GM23338 (cell line): ENCODE measurements at regions not wholly inside any gene's neighbourhood (a gene's known extent, or its start where the extent isn't known, plus 50 kb on each side); places are given as distances from the start of the nearest gene placed in this dataset.

Source experiments
- ATAC-seq: fragments of 200-7000 bp; cut with Tn5 transposase; 3 replicates; pipeline ENCODE4 v1.9.1; 2020
- DNase-seq: peaks from one replicate; pipeline ENCODE4 v3.0.0-alpha.2; 2015; ENCODE audit warnings: low spot score
- H2AFZ ChIP-seq: fragments of 200-600 bp; sonication (generic); 2 replicates; pipeline ENCODE4 v1.8.0; 2016; ENCODE audit warnings: antibody characterized with exemption, mild to moderate bottlenecking, moderate library complexity
- H3F3A ChIP-seq: fragments of 200-600 bp; sonication (generic); replicated peaks from 2 replicates; pipeline ENCODE4 v1.8.0; 2017; ENCODE audit warnings: antibody characterized with exemption, mixed run types, low read depth
- H3K27ac ChIP-seq: fragments of 200-600 bp; sonication (generic); 2 replicates; pipeline ENCODE4 v1.6.1; 2016; ENCODE audit warnings: low read depth
- H3K27me3 ChIP-seq: fragments of 200-600 bp; sonication (generic); 2 replicates; pipeline ENCODE4 v1.8.0; 2016; ENCODE audit warnings: mild to moderate bottlenecking, mixed run types, moderate library complexity; ENCODE audit not compliant: insufficient read depth
- H3K36me3 ChIP-seq: fragments of 200-600 bp; sonication (generic); 2 replicates; pipeline ENCODE4 v1.8.0; 2016; ENCODE audit warnings: mild to moderate bottlenecking; ENCODE audit not compliant: insufficient read depth
- H3K4me1 ChIP-seq: fragments of 200-600 bp; sonication (generic); 2 replicates; pipeline ENCODE4 v1.8.0; 2016; ENCODE audit warnings: mild to moderate bottlenecking, moderate library complexity; ENCODE audit not compliant: insufficient read depth
- H3K4me2 ChIP-seq: fragments of 200-600 bp; sonication (generic); 2 replicates; pipeline ENCODE4 v1.7.1; 2017; ENCODE audit warnings: mixed run types
- H3K4me3 ChIP-seq: fragments of 200-600 bp; sonication (generic); 2 replicates; pipeline ENCODE4 v1.6.1; 2016; ENCODE audit warnings: mixed run types
- H3K79me2 ChIP-seq: fragments of 200-600 bp; sonication (generic); replicated peaks from 2 replicates; pipeline ENCODE4 v1.8.0; 2017; ENCODE audit warnings: mild to moderate bottlenecking; ENCODE audit not compliant: insufficient read depth
- H3K9me2 ChIP-seq: fragments of 200-600 bp; sonication (generic); 2 replicates; pipeline ENCODE4 v1.8.0; 2017; ENCODE audit not compliant: insufficient read depth
- H4K20me1 ChIP-seq: fragments of 200-600 bp; sonication (generic); replicated peaks from 2 replicates; pipeline ENCODE4 v1.8.0; 2017; ENCODE audit warnings: mild to moderate bottlenecking; ENCODE audit not compliant: insufficient read depth
- H3K27ac Mint-ChIP-seq: 2 replicates; pipeline ENCODE4 v1.8.0; 2020; ENCODE audit warnings: inconsistent platforms, mild to moderate bottlenecking, moderate library complexity, mixed read lengths
- H3K27me3 Mint-ChIP-seq: 3 replicates; pipeline ENCODE4 v1.8.0; 2022; ENCODE audit warnings: low read depth, mild to moderate bottlenecking, moderate library complexity, mixed read lengths, inconsistent platforms; ENCODE audit not compliant: insufficient read depth, poor library complexity
- H3K36me3 Mint-ChIP-seq: 3 replicates; pipeline ENCODE4 v1.8.0; 2021; ENCODE audit warnings: low read depth, mild to moderate bottlenecking, inconsistent platforms, moderate library complexity, mixed read lengths
- H3K4me1 Mint-ChIP-seq: 3 replicates; pipeline ENCODE4 v1.8.0; 2020; ENCODE audit warnings: mild to moderate bottlenecking, inconsistent platforms, mixed read lengths
- H3K4me3 Mint-ChIP-seq: 3 replicates; pipeline ENCODE4 v1.8.0; 2021; ENCODE audit warnings: moderate library complexity, mild to moderate bottlenecking, inconsistent platforms, mixed read lengths
- H3K9me3 Mint-ChIP-seq: 3 replicates; pipeline ENCODE4 v1.8.0; 2020; ENCODE audit warnings: moderate library complexity, mild to moderate bottlenecking, inconsistent platforms, mixed read lengths
- CREB1 ChIP-seq: fragments of 250-450 bp; sonication (Bioruptor Pico); IDR thresholded peaks from 2 replicates; pipeline ENCODE4 v1.5.0; 2020; ENCODE audit warnings: low read depth, mild to moderate bottlenecking, moderate library complexity
- EZH2 ChIP-seq: fragments of 200-600 bp; sonication (generic); IDR thresholded peaks from one replicate; pipeline ENCODE4 v1.8.0; 2017; ENCODE audit warnings: antibody characterized with exemption, mild to moderate bottlenecking, low read depth; ENCODE audit not compliant: unreplicated experiment
- EZH2phosphoT487 ChIP-seq: fragments of 200-600 bp; sonication (generic); IDR thresholded peaks from one replicate; pipeline ENCODE4 v1.8.1; 2018; ENCODE audit warnings: antibody characterized with exemption; ENCODE audit not compliant: unreplicated experiment
- JUNB ChIP-seq: IDR thresholded peaks from one replicate; pipeline ENCODE4 v1.6.1; 2016; ENCODE audit warnings: antibody characterized with exemption; ENCODE audit not compliant: unreplicated experiment
- NANOG ChIP-seq: IDR thresholded peaks from 2 replicates; pipeline ENCODE4 v1.6.1; 2016; ENCODE audit warnings: antibody characterized with exemption, borderline replicate concordance
- POLR2AphosphoS5 ChIP-seq: IDR thresholded peaks from 2 replicates; pipeline ENCODE4 v1.6.1; 2016; ENCODE audit warnings: antibody characterized with exemption, low read depth
- STAT1 ChIP-seq: IDR thresholded peaks from one replicate; pipeline ENCODE4 v1.6.1; 2016; ENCODE audit warnings: antibody characterized with exemption; ENCODE audit not compliant: unreplicated experiment
- ZNF114 ChIP-seq: fragments of 250-450 bp; sonication (Bioruptor Pico); IDR thresholded peaks from 2 replicates; pipeline ENCODE4 v1.5.0; 2020; ENCODE audit warnings: mild to moderate bottlenecking, moderate library complexity
- ZNF331 ChIP-seq: fragments of 250-450 bp; sonication (Bioruptor Pico); IDR thresholded peaks from 2 replicates; pipeline ENCODE4 v1.5.0; 2020; ENCODE audit warnings: low read depth, mild to moderate bottlenecking, moderate library complexity
- TF ChIP-seq, protein P1 (sequence below): IDR thresholded peaks from one replicate; pipeline ENCODE4 v1.6.1; 2018; ENCODE audit warnings: antibody characterized with exemption; ENCODE audit not compliant: unreplicated experiment
- TF ChIP-seq, protein P2 (sequence below): IDR thresholded peaks from 2 replicates; pipeline ENCODE4 v1.6.1; 2016; ENCODE audit warnings: antibody characterized with exemption
- TF ChIP-seq, protein P3 (sequence below): fragments of 250-450 bp; sonication (Bioruptor Pico); IDR thresholded peaks from 2 replicates; pipeline ENCODE4 v1.5.0; 2020; ENCODE audit warnings: mild to moderate bottlenecking, moderate library complexity
- TF ChIP-seq, protein P4 (sequence below), 2 experiments: fragments of 200-600 bp in 1 of 2; sonication (generic) in 1 of 2; conservative IDR thresholded peaks; 2 replicates each; pipeline versions ENCODE4 v1.5.1 to v1.6.1; 2016 to 2017; ENCODE audit warnings: antibody characterized with exemption in 2 of 2, low read depth in 2 of 2, mild to moderate bottlenecking in 2 of 2, moderate library complexity in 1 of 2

DNA sequence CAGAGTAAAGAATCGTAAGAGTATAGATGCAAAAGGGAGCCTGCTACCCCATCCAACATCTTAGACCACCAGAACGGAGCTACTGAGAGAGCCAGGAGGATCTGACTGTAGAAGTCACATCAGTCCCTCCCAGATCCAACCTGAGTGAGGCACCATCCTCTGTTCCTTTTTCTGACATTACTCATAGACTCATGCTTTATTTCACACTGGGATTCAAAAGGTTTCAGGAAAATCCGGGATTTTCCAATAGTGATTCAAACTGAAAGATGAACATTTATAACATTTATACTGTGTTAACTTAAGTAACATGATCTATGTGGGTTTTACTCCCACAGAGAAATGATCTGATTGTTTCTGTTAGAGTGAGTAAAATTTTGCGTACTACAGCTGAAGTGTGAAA lies 868.6 kb upstream of the GJE1 start:
- Histone ChIP-seq H3K36me3 (no peaks in the 10 kb centered on the region), H3K27ac (no peak overlapping the region), H3F3A (no peaks in the 10 kb centered on the region), H3K4me3 (no peak overlapping the region), H3K4me2 (no peak overlapping the region), H3K9me2 (no peaks in the 10 kb centered on the region), H3K4me1 (peaks cover 25% of the 10 kb centered on the region), H3K79me2 (no peaks in the 10 kb centered on the region), H3K27me3 (no peaks in the 10 kb centered on the region), H2AFZ (peak overlapping the region; percentile 8; the same call in 1 of the 2 replicates), H4K20me1 (no peaks in the 10 kb centered on the region)
- ATAC-seq (no peak), DNase-seq (no peak)
- TF ChIP-seq EZH2 (no peak), JUNB (no peak), NANOG (no peak), EZH2phosphoT487 (no peak), POLR2AphosphoS5 (no peak), ZNF114 (CRISPR knock-in tag) (no peak), ZNF331 (CRISPR knock-in tag) (no peak), STAT1 (no peak), CREB1 (CRISPR knock-in tag) (no peak)
- TF ChIP-seq, protein P1, sequence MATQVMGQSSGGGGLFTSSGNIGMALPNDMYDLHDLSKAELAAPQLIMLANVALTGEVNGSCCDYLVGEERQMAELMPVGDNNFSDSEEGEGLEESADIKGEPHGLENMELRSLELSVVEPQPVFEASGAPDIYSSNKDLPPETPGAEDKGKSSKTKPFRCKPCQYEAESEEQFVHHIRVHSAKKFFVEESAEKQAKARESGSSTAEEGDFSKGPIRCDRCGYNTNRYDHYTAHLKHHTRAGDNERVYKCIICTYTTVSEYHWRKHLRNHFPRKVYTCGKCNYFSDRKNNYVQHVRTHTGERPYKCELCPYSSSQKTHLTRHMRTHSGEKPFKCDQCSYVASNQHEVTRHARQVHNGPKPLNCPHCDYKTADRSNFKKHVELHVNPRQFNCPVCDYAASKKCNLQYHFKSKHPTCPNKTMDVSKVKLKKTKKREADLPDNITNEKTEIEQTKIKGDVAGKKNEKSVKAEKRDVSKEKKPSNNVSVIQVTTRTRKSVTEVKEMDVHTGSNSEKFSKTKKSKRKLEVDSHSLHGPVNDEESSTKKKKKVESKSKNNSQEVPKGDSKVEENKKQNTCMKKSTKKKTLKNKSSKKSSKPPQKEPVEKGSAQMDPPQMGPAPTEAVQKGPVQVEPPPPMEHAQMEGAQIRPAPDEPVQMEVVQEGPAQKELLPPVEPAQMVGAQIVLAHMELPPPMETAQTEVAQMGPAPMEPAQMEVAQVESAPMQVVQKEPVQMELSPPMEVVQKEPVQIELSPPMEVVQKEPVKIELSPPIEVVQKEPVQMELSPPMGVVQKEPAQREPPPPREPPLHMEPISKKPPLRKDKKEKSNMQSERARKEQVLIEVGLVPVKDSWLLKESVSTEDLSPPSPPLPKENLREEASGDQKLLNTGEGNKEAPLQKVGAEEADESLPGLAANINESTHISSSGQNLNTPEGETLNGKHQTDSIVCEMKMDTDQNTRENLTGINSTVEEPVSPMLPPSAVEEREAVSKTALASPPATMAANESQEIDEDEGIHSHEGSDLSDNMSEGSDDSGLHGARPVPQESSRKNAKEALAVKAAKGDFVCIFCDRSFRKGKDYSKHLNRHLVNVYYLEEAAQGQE: no peak
- TF ChIP-seq, protein P2, sequence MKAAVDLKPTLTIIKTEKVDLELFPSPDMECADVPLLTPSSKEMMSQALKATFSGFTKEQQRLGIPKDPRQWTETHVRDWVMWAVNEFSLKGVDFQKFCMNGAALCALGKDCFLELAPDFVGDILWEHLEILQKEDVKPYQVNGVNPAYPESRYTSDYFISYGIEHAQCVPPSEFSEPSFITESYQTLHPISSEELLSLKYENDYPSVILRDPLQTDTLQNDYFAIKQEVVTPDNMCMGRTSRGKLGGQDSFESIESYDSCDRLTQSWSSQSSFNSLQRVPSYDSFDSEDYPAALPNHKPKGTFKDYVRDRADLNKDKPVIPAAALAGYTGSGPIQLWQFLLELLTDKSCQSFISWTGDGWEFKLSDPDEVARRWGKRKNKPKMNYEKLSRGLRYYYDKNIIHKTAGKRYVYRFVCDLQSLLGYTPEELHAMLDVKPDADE: no peak
- TF ChIP-seq, protein P3, sequence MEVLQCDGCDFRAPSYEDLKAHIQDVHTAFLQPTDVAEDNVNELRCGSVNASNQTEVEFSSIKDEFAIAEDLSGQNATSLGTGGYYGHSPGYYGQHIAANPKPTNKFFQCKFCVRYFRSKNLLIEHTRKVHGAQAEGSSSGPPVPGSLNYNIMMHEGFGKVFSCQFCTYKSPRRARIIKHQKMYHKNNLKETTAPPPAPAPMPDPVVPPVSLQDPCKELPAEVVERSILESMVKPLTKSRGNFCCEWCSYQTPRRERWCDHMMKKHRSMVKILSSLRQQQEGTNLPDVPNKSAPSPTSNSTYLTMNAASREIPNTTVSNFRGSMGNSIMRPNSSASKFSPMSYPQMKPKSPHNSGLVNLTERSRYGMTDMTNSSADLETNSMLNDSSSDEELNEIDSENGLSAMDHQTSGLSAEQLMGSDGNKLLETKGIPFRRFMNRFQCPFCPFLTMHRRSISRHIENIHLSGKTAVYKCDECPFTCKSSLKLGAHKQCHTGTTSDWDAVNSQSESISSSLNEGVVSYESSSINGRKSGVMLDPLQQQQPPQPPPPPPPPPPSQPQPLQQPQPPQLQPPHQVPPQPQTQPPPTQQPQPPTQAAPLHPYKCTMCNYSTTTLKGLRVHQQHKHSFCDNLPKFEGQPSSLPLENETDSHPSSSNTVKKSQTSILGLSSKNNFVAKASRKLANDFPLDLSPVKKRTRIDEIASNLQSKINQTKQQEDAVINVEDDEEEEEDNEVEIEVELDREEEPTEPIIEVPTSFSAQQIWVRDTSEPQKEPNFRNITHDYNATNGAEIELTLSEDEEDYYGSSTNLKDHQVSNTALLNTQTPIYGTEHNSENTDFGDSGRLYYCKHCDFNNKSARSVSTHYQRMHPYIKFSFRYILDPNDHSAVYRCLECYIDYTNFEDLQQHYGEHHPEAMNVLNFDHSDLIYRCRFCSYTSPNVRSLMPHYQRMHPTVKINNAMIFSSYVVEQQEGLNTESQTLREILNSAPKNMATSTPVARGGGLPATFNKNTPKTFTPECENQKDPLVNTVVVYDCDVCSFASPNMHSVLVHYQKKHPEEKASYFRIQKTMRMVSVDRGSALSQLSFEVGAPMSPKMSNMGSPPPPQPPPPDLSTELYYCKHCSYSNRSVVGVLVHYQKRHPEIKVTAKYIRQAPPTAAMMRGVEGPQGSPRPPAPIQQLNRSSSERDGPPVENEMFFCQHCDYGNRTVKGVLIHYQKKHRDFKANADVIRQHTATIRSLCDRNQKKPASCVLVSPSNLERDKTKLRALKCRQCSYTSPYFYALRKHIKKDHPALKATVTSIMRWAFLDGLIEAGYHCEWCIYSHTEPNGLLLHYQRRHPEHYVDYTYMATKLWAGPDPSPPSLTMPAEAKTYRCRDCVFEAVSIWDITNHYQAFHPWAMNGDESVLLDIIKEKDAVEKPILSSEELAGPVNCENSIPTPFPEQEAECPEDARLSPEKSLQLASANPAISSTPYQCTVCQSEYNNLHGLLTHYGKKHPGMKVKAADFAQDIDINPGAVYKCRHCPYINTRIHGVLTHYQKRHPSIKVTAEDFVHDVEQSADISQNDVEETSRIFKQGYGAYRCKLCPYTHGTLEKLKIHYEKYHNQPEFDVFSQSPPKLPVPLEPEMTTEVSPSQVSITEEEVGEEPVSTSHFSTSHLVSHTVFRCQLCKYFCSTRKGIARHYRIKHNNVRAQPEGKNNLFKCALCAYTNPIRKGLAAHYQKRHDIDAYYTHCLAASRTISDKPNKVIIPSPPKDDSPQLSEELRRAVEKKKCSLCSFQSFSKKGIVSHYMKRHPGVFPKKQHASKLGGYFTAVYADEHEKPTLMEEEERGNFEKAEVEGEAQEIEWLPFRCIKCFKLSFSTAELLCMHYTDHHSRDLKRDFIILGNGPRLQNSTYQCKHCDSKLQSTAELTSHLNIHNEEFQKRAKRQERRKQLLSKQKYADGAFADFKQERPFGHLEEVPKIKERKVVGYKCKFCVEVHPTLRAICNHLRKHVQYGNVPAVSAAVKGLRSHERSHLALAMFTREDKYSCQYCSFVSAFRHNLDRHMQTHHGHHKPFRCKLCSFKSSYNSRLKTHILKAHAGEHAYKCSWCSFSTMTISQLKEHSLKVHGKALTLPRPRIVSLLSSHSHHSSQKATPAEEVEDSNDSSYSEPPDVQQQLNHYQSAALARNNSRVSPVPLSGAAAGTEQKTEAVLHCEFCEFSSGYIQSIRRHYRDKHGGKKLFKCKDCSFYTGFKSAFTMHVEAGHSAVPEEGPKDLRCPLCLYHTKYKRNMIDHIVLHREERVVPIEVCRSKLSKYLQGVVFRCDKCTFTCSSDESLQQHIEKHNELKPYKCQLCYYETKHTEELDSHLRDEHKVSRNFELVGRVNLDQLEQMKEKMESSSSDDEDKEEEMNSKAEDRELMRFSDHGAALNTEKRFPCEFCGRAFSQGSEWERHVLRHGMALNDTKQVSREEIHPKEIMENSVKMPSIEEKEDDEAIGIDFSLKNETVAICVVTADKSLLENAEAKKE (CRISPR knock-in tag): no peak
- TF ChIP-seq, protein P4, sequence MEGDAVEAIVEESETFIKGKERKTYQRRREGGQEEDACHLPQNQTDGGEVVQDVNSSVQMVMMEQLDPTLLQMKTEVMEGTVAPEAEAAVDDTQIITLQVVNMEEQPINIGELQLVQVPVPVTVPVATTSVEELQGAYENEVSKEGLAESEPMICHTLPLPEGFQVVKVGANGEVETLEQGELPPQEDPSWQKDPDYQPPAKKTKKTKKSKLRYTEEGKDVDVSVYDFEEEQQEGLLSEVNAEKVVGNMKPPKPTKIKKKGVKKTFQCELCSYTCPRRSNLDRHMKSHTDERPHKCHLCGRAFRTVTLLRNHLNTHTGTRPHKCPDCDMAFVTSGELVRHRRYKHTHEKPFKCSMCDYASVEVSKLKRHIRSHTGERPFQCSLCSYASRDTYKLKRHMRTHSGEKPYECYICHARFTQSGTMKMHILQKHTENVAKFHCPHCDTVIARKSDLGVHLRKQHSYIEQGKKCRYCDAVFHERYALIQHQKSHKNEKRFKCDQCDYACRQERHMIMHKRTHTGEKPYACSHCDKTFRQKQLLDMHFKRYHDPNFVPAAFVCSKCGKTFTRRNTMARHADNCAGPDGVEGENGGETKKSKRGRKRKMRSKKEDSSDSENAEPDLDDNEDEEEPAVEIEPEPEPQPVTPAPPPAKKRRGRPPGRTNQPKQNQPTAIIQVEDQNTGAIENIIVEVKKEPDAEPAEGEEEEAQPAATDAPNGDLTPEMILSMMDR (conservative IDR thresholded peaks at IDR 0.05; ENCODE audit: low read depth in 2 of 2): no peak
- Mint-ChIP-seq H3K4me1 (peaks cover 31% of the 10 kb centered on the region), H3K36me3 (0 out of 3 replicates have a peak, but pooled peaks cover 4% of the 10 kb centered on the region), H3K27me3 (no peaks in the 10 kb centered on the region), H3K27ac (peak overlapping the region; percentile 34; the same call in 1 of the 2 replicates), H3K4me3 (no peak overlapping the region), H3K9me3 (peaks cover 2% of the 10 kb centered on the region; the same call in 1 of the 3 replicates)
